IMR-90 (cell line): ENCODE measurements at regions not wholly inside any gene's neighbourhood (a gene's known extent, or its start where the extent isn't known, plus 50 kb on each side); places are given as distances from the start of the nearest gene placed in this dataset.

ENCODE experiments used
- ATAC-seq: fragments of 200-7000 bp; cut with Tn5 transposase; 2 replicates; pipeline ENCODE4 v1.9.1; 2020; ENCODE audit warnings: low read depth, mild to moderate bottlenecking, moderate library complexity
- BruUV-seq: library from RNA; stranded (reverse); fragments of 400-500 nt; replicated peaks from 2 replicates; lab custom pipeline; 2021; lab: Mats Ljungman, UMichigan
- CTCF ChIA-PET: fragments of 300-600 bp; formaldehyde crosslinking; extraction: SDS; loops from one replicate; lab custom pipeline; 2021; ENCODE audit warnings: antibody characterized with exemption; lab: Yijun Ruan, JAX
- POLR2A ChIA-PET: fragments of 300-600 bp; sonication (Branson Sonifier 250); formaldehyde crosslinking; loops from one replicate; lab custom pipeline; 2022; ENCODE audit warnings: antibody characterized with exemption; ENCODE audit not compliant: unreplicated experiment; lab: Charles Lee
- DNase-seq: peaks from one replicate; pipeline ENCODE4 v3.0.0; 2013
- H2AFZ ChIP-seq: replicated peaks from 2 replicates; pipeline ENCODE3; 2013; ENCODE audit warnings: low read length, mild to moderate bottlenecking; ENCODE audit not compliant: poor library complexity
- H2AK5ac ChIP-seq: 2 replicates; pipeline ENCODE4 v1.6.1; 2013; ENCODE audit warnings: low read depth, low read length, inconsistent platforms
- H2AK9ac ChIP-seq: replicated peaks from 2 replicates; pipeline ENCODE3; 2013; ENCODE audit warnings: mild to moderate bottlenecking, low read depth, low read length, moderate library complexity; ENCODE audit not compliant: poor library complexity
- H2BK120ac ChIP-seq: 2 replicates; pipeline ENCODE4 v1.6.1; 2013; ENCODE audit warnings: low read depth, low read length, inconsistent platforms
- H2BK15ac ChIP-seq: 3 replicates; pipeline ENCODE4 v1.6.1; 2013; ENCODE audit warnings: low read depth, low read length, inconsistent platforms
- H2BK20ac ChIP-seq: 2 replicates; pipeline ENCODE4 v1.6.1; 2013; ENCODE audit warnings: low read depth, mild to moderate bottlenecking, inconsistent platforms, low read length, moderate library complexity
- H2BK5ac ChIP-seq: 2 replicates; pipeline ENCODE4 v1.6.1; 2013; ENCODE audit warnings: mild to moderate bottlenecking, low read depth, low read length, inconsistent platforms; ENCODE audit not compliant: poor library complexity, severe bottlenecking
- H3K14ac ChIP-seq: replicated peaks from 2 replicates; pipeline ENCODE4 v1.6.1; 2013; ENCODE audit warnings: low read depth, low read length, inconsistent platforms
- H3K18ac ChIP-seq: 2 replicates; pipeline ENCODE4 v1.6.1; 2013; ENCODE audit warnings: low read depth, low read length, control low read depth
- H3K23ac ChIP-seq: 2 replicates; pipeline ENCODE4 v1.6.1; 2013; ENCODE audit warnings: low read depth, low read length, inconsistent platforms
- H3K27ac ChIP-seq: 2 replicates; pipeline ENCODE4 v1.5.1; 2013; ENCODE audit warnings: mild to moderate bottlenecking, control low read depth, low read length; ENCODE audit not compliant: insufficient read depth
- H3K27me3 ChIP-seq: 2 replicates; pipeline ENCODE4 v1.6.1; 2013; ENCODE audit warnings: low read length; ENCODE audit not compliant: control insufficient read depth, insufficient read depth
- H3K36me3 ChIP-seq: 2 replicates; pipeline ENCODE4 v1.6.1; 2013; ENCODE audit warnings: low read length, mixed read lengths; ENCODE audit not compliant: control insufficient read depth, insufficient read depth
- H3K4ac ChIP-seq: 2 replicates; pipeline ENCODE4 v1.6.1; 2013; ENCODE audit warnings: low read depth, low read length, inconsistent platforms
- H3K4me1 ChIP-seq: 2 replicates; pipeline ENCODE4 v1.6.1; 2013; ENCODE audit warnings: low read length, mixed read lengths; ENCODE audit not compliant: control insufficient read depth, insufficient read depth
- H3K4me2 ChIP-seq: 2 replicates; pipeline ENCODE4 v1.6.1; 2013; ENCODE audit warnings: low read depth, mild to moderate bottlenecking, control low read depth, low read length, moderate library complexity
- H3K4me3 ChIP-seq: 2 replicates; pipeline ENCODE4 v1.5.1; 2013; ENCODE audit warnings: low read depth, mild to moderate bottlenecking, control low read depth, low read length, moderate library complexity; ENCODE audit not compliant: insufficient read depth
- H3K56ac ChIP-seq: 2 replicates; pipeline ENCODE4 v1.6.1; 2013; ENCODE audit warnings: low read length, inconsistent platforms; ENCODE audit not compliant: insufficient read depth; ENCODE audit errors: extremely low read depth
- H3K79me1 ChIP-seq, 2 experiments: 2 replicates each; pipeline ENCODE4 v1.6.1; 2013; ENCODE audit warnings: low read length in 2 of 2, inconsistent platforms in 1 of 2, low read depth in 1 of 2
- H3K9ac ChIP-seq: 2 replicates; pipeline ENCODE4 v1.6.1; 2013; ENCODE audit warnings: low read depth, low read length, control low read depth
- H3K9me1 ChIP-seq: 2 replicates; pipeline ENCODE4 v1.6.1; 2013; ENCODE audit warnings: low read length, inconsistent platforms; ENCODE audit not compliant: insufficient read depth
- H3K9me3 ChIP-seq: 2 replicates; pipeline ENCODE4 v1.6.1; 2013; ENCODE audit warnings: low read length; ENCODE audit not compliant: control insufficient read depth, insufficient read depth
- H4K20me1 ChIP-seq: 2 replicates; pipeline ENCODE4 v1.6.1; 2013; ENCODE audit warnings: low read length, inconsistent platforms; ENCODE audit not compliant: insufficient read depth
- H4K5ac ChIP-seq: 2 replicates; pipeline ENCODE4 v1.6.1; 2013; ENCODE audit warnings: mild to moderate bottlenecking, low read depth, low read length, control low read depth
- H4K8ac ChIP-seq, 2 experiments: 2 replicates each; pipeline ENCODE4 v1.6.1; 2013; ENCODE audit warnings: low read depth in 2 of 2, low read length in 2 of 2, control low read depth in 1 of 2, inconsistent platforms in 1 of 2
- H4K91ac ChIP-seq: 2 replicates; pipeline ENCODE4 v1.6.1; 2013; ENCODE audit warnings: low read depth, low read length, inconsistent platforms; ENCODE audit not compliant: insufficient read depth
- BHLHE40 ChIP-seq: fragments of 150-350 bp; IDR thresholded peaks from 2 replicates; pipeline ENCODE4 v1.6.1; 2016; ENCODE audit warnings: mild to moderate bottlenecking, low read depth, low read length
- CEBPB ChIP-seq: IDR thresholded peaks from 2 replicates; pipeline ENCODE4 v1.6.1; 2012; ENCODE audit warnings: low read depth, low read length, improper control_type of control experiment
- ELK1 ChIP-seq: fragments of 150-350 bp; IDR thresholded peaks from 2 replicates; pipeline ENCODE4 v1.6.1; 2016; ENCODE audit warnings: low read depth, mild to moderate bottlenecking, low read length, moderate library complexity, borderline replicate concordance
- MXI1 ChIP-seq: IDR thresholded peaks from 2 replicates; pipeline ENCODE4 v1.6.1; 2012; ENCODE audit warnings: low read depth, mild to moderate bottlenecking, low read length, moderate library complexity, borderline replicate concordance
- NFE2L2 ChIP-seq: fragments of 150-350 bp; IDR thresholded peaks from 2 replicates; pipeline ENCODE4 v1.6.1; 2016; ENCODE audit warnings: low read depth, mild to moderate bottlenecking, low read length
- POLR2A ChIP-seq: IDR thresholded peaks from 2 replicates; pipeline ENCODE4 v1.6.1; 2012; ENCODE audit warnings: mild to moderate bottlenecking, low read depth, low read length
- SMC3 ChIP-seq: fragments of 150-350 bp; IDR thresholded peaks from 2 replicates; pipeline ENCODE4 v1.6.1; 2016; ENCODE audit warnings: low read depth, mild to moderate bottlenecking, antibody characterized with exemption, low read length, moderate library complexity
- USF2 ChIP-seq: fragments of 150-350 bp; IDR thresholded peaks from 2 replicates; pipeline ENCODE4 v1.6.1; 2017; ENCODE audit warnings: mild to moderate bottlenecking, antibody characterized with exemption, low read length, low read depth
- WGBS, 2 experiments: methylation state at CpG; one replicate each; pipeline versions ENCODE4 v1.1.5 to v1.1.7; 2013; ENCODE audit warnings: missing lambda C conversion rate in 2 of 2; ENCODE audit not compliant: insufficient read length in 1 of 2; ENCODE audit errors: extremely low coverage in 2 of 2; 5-methylcytosine and 5-hydroxymethylcytosine counted together
- dilution Hi-C: fragments of 300-500 bp; cut with HindIII; formaldehyde crosslinking; loops from one replicate; pipeline ENCODE4 v1.14.3; 2018; ENCODE audit warnings: low sequenced_read_pairs; ENCODE audit not compliant: unreplicated experiment
- in situ Hi-C: fragments of 300-500 bp; cut with MboI; formaldehyde crosslinking; loops from 3 replicates; pipeline ENCODE4 v1.14.3; 2019; ENCODE audit warnings: low sequenced_read_pairs, inconsistent platforms, mixed read lengths
- intact Hi-C: fragments of 100-400 bp; cut with micrococcal nuclease; formaldehyde crosslinking; loops from 2 replicates; pipeline ENCODE4 v1.10.0; 2022

GRCh38 chr4:154082760-154083535 lies 294.1 kb upstream of the SFRP2 start:
- H2BK120ac ChIP-seq: no peak overlapping the region
- H3K4me3 ChIP-seq: no peak overlapping the region
- H2BK5ac ChIP-seq: no peak overlapping the region
- dilution Hi-C loops (no loop called here), in situ Hi-C loops (no loop called here), intact Hi-C loops (no loop called here)
- no peak overlapping the region for H4K5ac ChIP-seq
- H3K4me1 ChIP-seq: no peaks in the 10 kb centered on the region
- no peak overlapping the region for H3K4me2 ChIP-seq
- H3K14ac ChIP-seq: no peak overlapping the region
- no peaks in the 10 kb centered on the region for H3K9me1 ChIP-seq
- H3K56ac ChIP-seq: no peak overlapping the region
- no peak overlapping the region for H2AK5ac ChIP-seq
- no peak overlapping the region for H3K18ac ChIP-seq
- BruUV-seq: no TSS peak
- ChIA-PET CTCF (no interaction called here), POLR2A (no interaction called here)
- no peak overlapping the region for H3K27ac ChIP-seq
- ATAC-seq (no peak), DNase-seq (no peak)
- H3K36me3 ChIP-seq: no peaks in the 10 kb centered on the region
- H4K8ac ChIP-seq: no peak overlapping the region
- H2BK15ac ChIP-seq: no peak overlapping the region
- no peaks in the 10 kb centered on the region for H4K20me1 ChIP-seq
- no peaks in the 10 kb centered on the region for H3K79me1 ChIP-seq
- no peaks in the 10 kb centered on the region; the same call in 1 of the 2 replicates for H3K9me3 ChIP-seq
- H2AK9ac ChIP-seq: no peak overlapping the region
- 48% methylated on average over 3 of the region's 5 CpGs; no CpG with 5 or more reads in 1 of the 2 experiments for WGBS, 2 experiments
- H3K9ac ChIP-seq: no peak overlapping the region
- H2AFZ ChIP-seq: no peak overlapping the region
- no peak overlapping the region for H2BK20ac ChIP-seq
- no peak overlapping the region for H4K91ac ChIP-seq
- H3K23ac ChIP-seq: no peak overlapping the region
- H3K4ac ChIP-seq: no peak overlapping the region
- no peaks in the 10 kb centered on the region for H3K27me3 ChIP-seq
- no peak for TF ChIP-seq NFE2L2
- TF ChIP-seq POLR2A: no peak
- TF ChIP-seq USF2: no peak
- TF ChIP-seq ELK1: no peak
- no peak for TF ChIP-seq CEBPB
- no peak for TF ChIP-seq MXI1
- TF ChIP-seq SMC3: no peak
- no peak for TF ChIP-seq BHLHE40
